AG04450 (cell line): ENCODE measurements at regions not wholly inside any gene's neighbourhood (a gene's known extent, or its start where the extent isn't known, plus 50 kb on each side); places are given as distances from the start of the nearest gene placed in this dataset.

Experiments
- CTCF ChIA-PET: fragments of 300-600, 350-600 bp; formaldehyde crosslinking; extraction: SDS; loops from one replicate; lab custom pipeline; 2022; ENCODE audit warnings: antibody characterized with exemption, inconsistent platforms; lab: Charles Lee
- POLR2A ChIA-PET: fragments of 350-600 bp; formaldehyde crosslinking; extraction: SDS; loops from one replicate; lab custom pipeline; 2021; ENCODE audit warnings: antibody characterized with exemption, inconsistent platforms; lab: Yijun Ruan, JAX
- DNase-seq: peaks from one replicate; pipeline ENCODE4 v3.0.0-alpha.2; 2011; ENCODE audit warnings: low read depth, low spot score
- H3K27ac ChIP-seq: one replicate; pipeline ENCODE4 v1.5.1; 2012; ENCODE audit warnings: low read depth, low read length, control low read depth
- H3K27me3 ChIP-seq: one replicate; pipeline ENCODE4 v1.6.0; 2012; ENCODE audit warnings: low read length; ENCODE audit not compliant: control insufficient read depth, insufficient read depth
- H3K4me3 ChIP-seq: 2 replicates; pipeline ENCODE4 v1.5.1; 2011; ENCODE audit warnings: mild to moderate bottlenecking, low read depth, low read length, control low read depth
- H3K9me3 ChIP-seq: 2 replicates; pipeline ENCODE4 v1.5.1; 2012; ENCODE audit warnings: low read length; ENCODE audit not compliant: control insufficient read depth, insufficient read depth
- TF ChIP-seq, protein P1 (sequence below): IDR thresholded peaks from 2 replicates; pipeline ENCODE4 v1.5.1; 2011; ENCODE audit warnings: low read depth, low read length, control low read depth, inconsistent platforms

DNA sequence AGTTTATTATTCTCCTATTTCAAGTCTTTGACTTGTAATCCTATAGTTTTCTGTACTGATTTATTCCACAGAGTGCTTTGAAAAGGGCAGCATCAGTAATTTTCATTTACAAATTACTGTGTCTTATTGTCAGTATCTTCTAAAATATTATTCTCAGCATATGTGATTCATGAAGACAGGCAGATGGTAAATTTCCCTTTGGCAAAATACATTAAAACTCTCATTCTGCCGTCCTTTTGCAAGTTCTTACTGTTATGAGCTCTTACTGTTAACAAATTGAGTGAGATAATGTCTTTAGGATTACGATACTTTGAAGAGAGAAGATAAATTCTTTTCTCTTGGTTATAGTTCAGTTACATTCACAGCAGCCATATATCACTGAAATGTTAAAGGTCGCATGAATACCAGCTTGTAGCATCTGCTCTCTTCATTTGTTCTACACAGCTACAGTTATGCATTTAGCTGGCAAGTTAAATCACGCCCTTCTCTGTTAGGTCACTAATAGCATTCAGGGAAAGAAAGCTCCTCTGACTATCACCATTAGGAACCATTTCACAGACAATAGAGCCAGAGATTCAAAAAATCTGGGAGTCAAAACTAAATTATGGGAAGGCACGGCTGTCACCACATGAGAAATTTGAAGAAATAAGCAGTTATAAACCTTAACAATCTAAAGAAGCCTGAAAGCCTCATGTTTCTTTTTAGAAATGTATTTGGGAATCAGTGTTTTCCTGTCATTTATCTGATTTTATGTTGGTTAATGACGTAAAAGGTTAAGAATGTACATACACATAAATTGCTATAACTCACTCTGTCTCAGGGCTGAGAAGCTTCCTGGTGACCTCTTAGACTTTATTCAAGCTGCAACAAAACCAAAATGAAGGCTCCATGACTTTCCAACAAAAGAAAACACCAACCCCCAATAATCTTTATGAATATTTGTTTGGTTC lies 109.6 kb upstream of the SP4 start:
- Histone ChIP-seq H3K4me3 (no peak overlapping the region), H3K9me3 (no peaks in the 10 kb centered on the region), H3K27ac (no peak overlapping the region), H3K27me3 (no peaks in the 10 kb centered on the region)
- DNase-seq: no peak
- TF ChIP-seq, protein P1, sequence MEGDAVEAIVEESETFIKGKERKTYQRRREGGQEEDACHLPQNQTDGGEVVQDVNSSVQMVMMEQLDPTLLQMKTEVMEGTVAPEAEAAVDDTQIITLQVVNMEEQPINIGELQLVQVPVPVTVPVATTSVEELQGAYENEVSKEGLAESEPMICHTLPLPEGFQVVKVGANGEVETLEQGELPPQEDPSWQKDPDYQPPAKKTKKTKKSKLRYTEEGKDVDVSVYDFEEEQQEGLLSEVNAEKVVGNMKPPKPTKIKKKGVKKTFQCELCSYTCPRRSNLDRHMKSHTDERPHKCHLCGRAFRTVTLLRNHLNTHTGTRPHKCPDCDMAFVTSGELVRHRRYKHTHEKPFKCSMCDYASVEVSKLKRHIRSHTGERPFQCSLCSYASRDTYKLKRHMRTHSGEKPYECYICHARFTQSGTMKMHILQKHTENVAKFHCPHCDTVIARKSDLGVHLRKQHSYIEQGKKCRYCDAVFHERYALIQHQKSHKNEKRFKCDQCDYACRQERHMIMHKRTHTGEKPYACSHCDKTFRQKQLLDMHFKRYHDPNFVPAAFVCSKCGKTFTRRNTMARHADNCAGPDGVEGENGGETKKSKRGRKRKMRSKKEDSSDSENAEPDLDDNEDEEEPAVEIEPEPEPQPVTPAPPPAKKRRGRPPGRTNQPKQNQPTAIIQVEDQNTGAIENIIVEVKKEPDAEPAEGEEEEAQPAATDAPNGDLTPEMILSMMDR: no peak
- ChIA-PET POLR2A (no interaction called here), CTCF (interaction anchor here (1.1 kb wide), 1 partner anchor 684 kb away, joined by 4 read pairs; no protein-coding TSS in a partner anchor)

DNA sequence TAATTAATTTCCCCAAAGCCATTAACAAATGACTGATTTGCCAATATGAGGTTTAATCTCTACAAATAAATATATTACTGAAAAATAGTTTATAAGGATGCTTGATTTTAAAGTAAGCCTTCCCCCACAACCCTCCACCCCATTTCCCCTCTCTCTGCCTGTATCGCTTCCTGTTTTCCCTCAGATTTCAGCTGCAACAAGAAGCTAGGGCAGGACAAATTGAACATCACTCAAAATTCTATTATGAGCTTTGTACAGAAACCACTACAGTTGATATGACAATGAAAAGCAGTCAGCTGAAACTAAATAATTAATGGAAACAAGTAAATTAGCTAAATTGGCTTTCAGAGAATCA lies 109.0 kb upstream of the SP4 start:
- Histone ChIP-seq H3K9me3 (no peaks in the 10 kb centered on the region), H3K27me3 (no peaks in the 10 kb centered on the region), H3K27ac (no peak overlapping the region), H3K4me3 (no peak overlapping the region)
- no peak for DNase-seq
- ChIA-PET CTCF (interaction anchor here (1.1 kb wide), 1 partner anchor 683 kb away, joined by 4 read pairs; no protein-coding TSS in a partner anchor), POLR2A (no interaction called here)
- TF ChIP-seq, protein P1: no peak

DNA sequence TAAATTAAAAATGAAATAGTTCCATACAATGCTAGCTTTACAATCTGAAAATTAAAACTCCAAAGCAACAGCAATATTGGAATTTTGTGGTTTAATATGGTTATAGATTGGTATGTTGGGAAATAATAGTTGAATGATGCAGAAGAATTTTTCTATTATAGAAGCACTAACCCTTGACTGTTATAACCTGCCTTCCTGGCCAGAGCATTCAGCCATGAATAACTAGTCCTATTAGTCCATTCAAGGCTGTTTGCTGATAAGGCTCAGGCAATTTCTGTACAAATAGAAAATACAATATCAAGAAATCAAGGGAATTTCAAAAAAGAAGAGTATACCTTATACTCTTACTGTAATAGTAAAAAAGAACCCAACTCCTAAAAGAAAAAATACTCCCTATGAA lies 101.6 kb upstream of the SP4 start:
- peaks cover 21% of the 10 kb centered on the region for H3K9me3 ChIP-seq
- no peak for DNase-seq
- no peak overlapping the region for H3K4me3 ChIP-seq
- POLR2A ChIA-PET: no interaction called here
- no peak overlapping the region for H3K27ac ChIP-seq
- H3K27me3 ChIP-seq: no peaks in the 10 kb centered on the region
- TF ChIP-seq, protein P1: no peak
- CTCF ChIA-PET: no interaction called here

DNA sequence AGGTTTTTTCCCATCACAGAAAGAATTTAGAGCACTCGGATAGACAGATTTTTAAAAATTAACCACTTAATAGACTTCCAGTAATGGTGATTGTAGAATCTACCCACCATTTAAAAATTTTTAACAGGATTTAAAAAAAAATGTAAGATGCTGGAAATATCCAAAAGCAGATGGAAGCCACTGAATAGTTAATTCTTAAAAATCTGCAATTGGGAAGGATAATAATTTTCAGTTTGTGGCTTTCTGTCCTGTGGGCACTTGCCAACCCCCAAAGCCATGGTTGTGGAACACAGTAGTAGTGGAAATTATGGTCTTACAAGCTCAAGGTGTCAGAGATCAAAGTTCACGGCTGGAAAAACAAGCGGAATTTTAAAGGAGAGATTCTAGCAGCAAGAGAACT lies 101.0 kb upstream of the SP4 start:
- POLR2A ChIA-PET: no interaction called here
- DNase-seq: no peak
- Histone ChIP-seq H3K27ac (no peak overlapping the region), H3K27me3 (no peaks in the 10 kb centered on the region), H3K4me3 (no peak overlapping the region), H3K9me3 (peaks cover 21% of the 10 kb centered on the region)
- TF ChIP-seq, protein P1: no peak
- CTCF ChIA-PET: no interaction called here
